Left ventricle myocardium superior (tissue), 1 donor: ENCODE measurements at regions not wholly inside any gene's neighbourhood (a gene's known extent, or its start where the extent isn't known, plus 50 kb on each side); places are given as distances from the start of the nearest gene placed in this dataset.
"Not testable (repeated sequence)": the region's sequence is repeated elsewhere in the genome, so short reads cannot be mapped to it uniquely, and the experiment has no call there.

ENCODE experiments used
- ATAC-seq: fragments of 200-7000 bp; cut with Tn5 transposase; one replicate; pipeline ENCODE4 v1.9.1; 2020; ENCODE audit warnings: mild to moderate bottlenecking, moderate library complexity
- DNase-seq: peaks from one replicate; pipeline ENCODE4 v3.0.0-alpha.2; 2020
- intact Hi-C: fragments of 100-400 bp; cut with micrococcal nuclease; formaldehyde crosslinking; loops from one replicate; pipeline ENCODE4 v1.11.0; 2022
- donor health status: DM: no; HTN: yes; CAD: no; lungs with severe emphysema.

DNA sequence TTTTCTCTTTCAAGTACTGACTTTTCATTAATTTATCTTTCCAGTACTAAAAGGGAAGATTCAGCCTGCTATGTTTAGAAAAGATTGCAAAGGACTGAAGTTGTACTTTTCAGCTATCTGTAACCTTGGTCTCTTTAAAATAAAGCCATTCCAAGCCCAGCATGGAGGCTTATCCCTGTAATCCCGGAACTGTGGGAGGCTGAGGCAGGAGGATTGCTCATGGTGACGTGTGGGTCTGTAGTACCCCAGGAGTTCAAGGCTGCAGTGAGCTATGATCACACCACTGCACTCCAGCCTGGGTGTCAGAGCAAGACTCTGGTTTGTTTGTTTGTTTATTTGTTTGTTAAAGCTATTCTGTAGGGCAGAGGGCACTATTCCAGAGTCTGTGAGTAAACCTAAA lies 50.6 kb upstream of the TMEM170B start:
- DNase-seq (no peak), ATAC-seq (no peak)
- intact Hi-C loops = no loop called here

DNA sequence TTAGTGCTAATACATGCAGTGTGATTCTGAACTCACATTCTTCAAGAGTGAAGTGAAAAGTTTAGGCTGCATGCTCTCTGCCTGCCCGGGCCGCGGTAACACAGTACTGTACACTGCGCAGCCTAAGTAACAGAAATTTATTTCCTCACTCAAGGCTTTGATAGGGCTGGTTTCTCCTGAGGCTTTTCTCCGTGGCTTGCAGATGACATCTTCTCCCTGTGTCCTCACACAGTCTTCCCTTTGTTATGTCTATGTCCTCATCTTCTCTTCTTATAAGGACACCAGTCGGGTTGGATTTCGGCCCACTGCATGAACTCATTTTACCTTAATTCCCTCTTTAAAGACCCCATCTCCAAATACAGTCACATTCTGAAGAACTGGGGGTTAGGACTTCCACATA lies 51.1 kb upstream of the TMEM170B start:
- intact Hi-C loops = no loop called here
- DNase-seq = no peak
- ATAC-seq = peak; percentile 41

- ATAC-seq (no peak), DNase-seq (no peak)
- intact Hi-C loops = no loop called here
Observed at GRCh38 chr6:11486051-11486450, 51.5 kb upstream of the TMEM170B start.

DNA sequence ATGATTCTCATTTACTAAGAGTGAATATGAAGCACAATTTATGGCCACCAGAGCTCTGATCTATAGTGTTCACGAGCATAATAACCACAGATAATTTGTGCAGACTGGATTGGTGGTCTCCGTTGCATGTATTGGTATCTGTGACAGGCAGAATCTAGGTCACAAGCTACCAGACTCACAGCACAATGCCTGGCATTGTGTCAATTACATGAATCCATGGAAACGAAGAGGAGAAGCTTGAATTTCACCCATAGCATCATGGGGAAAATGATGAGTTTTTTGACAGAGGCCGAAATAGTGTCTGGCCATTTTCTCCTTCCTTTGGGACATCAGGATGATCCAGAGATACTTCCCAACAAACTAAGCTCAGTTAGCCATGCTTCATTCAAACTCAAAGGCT lies 52.3 kb upstream of the TMEM170B start:
- ATAC-seq (no peak), DNase-seq (no peak)
- intact Hi-C loops = no loop called here

DNA sequence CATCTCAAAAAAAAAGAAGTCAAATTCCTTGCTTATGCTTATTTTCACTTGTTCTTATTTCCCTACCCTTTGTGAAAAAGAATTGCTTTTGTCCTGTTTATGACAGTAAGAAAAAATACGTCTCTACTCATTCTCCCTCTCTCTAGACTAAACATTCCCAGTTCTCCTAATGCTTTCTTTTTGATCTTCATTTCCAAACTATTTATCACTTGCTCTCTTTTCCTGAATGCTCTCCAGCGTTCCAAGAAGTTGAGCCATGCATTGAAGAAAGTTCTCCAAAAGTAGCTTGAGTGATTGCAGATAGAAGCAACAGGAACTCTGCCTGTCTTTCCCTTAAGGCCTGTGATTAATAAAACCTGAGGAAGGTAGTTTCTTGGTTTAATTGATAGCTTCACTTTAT lies 53.1 kb upstream of the TMEM170B start:
- intact Hi-C loops = no loop called here
- no peak for DNase-seq
- no peak for ATAC-seq

GRCh38 chr6:11482616-11483015 lies 54.9 kb upstream of the TMEM170B start:
- ATAC-seq (no peak), DNase-seq (no peak)
- intact Hi-C loops = no loop called here

DNA sequence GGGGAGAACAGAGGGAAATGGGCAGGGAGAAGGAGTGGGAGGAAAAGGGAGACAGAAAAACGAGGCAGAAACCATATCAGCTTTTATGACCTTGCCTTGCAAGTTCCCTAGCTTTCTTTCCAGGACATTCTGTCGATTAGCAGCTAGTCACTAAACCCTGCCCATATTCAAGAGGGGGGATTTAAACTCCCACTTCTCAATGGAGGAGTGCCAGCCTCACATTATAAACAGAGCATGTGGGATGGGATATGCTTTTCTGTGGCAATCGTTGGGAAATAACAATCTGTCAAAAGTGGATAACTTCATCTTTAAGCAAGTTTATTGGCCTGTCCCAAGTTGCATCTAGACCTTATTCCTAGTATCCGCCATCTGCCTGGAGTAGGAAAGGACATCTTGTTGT lies 57.0 kb upstream of the TMEM170B start:
- intact Hi-C loops = no loop called here
- ATAC-seq (no peak), DNase-seq (no peak)

DNA sequence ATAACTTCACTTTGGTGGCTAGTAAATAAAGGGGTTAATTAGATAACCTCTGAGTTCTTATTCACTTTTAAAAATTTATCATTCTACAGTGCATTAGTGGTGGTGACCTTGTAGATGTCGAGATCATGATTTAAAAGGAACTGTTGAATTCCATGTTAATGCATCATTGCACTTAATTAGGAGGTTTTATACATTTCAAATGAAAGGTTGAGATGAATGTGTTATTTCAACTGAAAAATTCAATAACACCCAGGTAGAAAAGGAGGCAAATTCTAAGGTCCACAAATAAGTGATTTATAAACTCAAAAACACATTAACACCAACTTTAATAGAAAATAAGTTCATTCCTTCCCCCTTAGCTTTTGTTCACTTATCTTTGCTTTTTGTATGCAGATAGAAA lies 58.3 kb upstream of the TMEM170B start:
- intact Hi-C loops = no loop called here
- no peak for ATAC-seq

DNA sequence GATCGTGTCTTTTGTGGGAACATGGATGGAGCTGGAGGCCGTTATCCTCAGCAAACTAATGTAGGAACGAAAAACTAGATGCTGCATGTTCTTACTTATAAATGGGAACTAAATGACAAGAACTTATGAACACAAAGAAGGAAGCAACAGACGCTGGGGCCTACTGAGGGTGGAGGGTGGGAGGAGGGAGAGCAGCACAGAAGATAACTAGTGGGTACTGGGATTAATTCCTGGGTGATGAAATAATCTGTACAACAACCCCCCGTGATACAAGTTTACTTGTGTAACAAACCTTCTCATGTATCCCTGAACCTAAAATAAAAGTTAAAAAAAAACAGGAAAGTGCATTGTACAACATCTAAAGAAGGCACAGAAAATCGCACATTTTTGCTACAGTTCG lies 59.0 kb upstream of the TMEM170B start:
- intact Hi-C loops = no loop called here
- ATAC-seq (no peak), DNase-seq (no peak)

More for the DNA sequence above, 58.3 kb upstream of the TMEM170B start:
- no peak for DNase-seq

- intact Hi-C loops = no loop called here
- DNase-seq = no peak
- ATAC-seq = no peak
Observed at GRCh38 chr6:11475016-11475415, 62.5 kb upstream of the TMEM170B start.

DNA sequence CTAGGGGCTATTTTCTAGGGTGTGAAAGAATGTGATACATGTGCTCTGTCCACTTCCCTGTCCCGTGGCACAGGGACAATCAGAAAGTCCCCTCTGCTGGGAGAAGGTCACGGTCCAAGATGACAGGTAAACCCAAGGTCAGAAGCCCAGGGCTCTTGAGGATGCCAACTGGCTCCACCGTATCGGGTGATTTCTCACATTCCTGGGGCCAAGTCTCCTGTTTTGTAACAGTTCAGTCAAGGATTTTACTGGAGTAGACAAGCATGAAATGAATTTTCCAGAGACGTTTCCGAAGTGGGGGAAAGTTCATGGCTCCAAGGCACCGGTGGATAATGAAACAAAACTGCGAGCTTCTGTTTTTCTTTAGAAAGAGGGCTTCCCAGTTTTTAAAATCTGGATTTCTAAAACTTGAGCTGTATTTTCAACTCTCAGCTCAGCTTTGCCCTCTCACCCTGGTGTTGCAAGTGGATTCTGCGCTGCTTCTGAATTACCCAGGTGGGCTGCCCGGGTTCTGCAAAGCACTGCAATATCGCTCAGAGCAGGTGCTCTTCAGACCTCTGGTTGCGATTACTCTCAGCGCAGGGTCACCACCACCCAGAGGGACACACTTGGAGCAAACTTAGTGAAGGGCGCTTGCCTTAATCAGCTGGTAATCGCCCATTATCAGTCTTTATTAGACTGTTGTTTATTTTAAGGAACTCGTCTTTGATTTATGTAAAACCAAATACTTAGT lies 64.4 kb upstream of the TMEM170B start:
- ATAC-seq = peak; percentile 24
- DNase-seq = no peak
- intact Hi-C loops = no loop called here

GRCh38 chr6:11471261-11471660 lies 66.3 kb upstream of the TMEM170B start:
- ATAC-seq (no peak), DNase-seq (no peak)
- intact Hi-C loops = no loop called here

- DNase-seq = no peak
- ATAC-seq = no peak
- intact Hi-C loops = no loop called here
Observed at GRCh38 chr6:11469684-11470083, 67.9 kb upstream of the TMEM170B start.

- intact Hi-C loops, ATAC-seq: not testable (repeated sequence)
Observed at GRCh38 chr6:11468271-11468670, 69.3 kb upstream of the TMEM170B start.

GRCh38 chr6:11467364-11467763 lies 70.2 kb upstream of the TMEM170B start:
- no peak for DNase-seq
- ATAC-seq = no peak
- intact Hi-C loops = no loop called here

More at GRCh38 chr6:11468271-11468670, 69.3 kb upstream of the TMEM170B start:
- not testable (repeated sequence) for DNase-seq

GRCh38 chr6:11463398-11463780 lies 74.2 kb upstream of the TMEM170B start:
- intact Hi-C loops = no loop called here
- no peak for DNase-seq
- no peak for ATAC-seq

DNA sequence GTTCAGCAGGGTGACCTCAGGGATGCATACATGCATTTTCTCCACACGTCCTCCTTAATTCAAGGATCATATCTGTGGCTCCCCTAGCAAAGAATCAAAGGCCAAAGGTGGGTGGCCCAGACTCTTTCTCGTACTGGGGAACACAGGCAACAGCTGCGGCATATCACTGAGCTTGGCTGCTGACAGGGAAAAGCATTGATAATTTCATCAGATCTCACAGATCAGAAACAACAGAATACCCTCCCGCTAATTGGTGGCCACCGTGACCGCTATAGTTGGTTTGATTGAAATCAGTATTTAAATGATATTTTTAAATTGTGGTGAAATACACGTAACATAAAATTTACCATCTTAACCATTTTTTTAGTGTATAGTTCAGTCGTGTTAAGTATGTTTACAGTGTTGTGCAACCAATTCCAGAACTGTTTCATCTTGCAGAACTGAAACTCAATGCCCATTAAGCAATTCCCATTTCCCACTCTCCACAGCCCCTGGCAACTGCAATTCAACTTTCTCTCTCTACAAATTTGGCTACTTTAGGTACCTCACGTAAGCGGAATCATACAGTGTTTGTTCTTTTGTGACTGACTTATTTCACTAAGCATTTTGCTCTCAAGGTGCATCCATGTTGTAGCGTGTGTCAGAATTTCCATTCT lies 74.7 kb upstream of the TMEM170B start:
- intact Hi-C loops = no loop called here
- DNase-seq = no peak
- ATAC-seq = no peak

DNA sequence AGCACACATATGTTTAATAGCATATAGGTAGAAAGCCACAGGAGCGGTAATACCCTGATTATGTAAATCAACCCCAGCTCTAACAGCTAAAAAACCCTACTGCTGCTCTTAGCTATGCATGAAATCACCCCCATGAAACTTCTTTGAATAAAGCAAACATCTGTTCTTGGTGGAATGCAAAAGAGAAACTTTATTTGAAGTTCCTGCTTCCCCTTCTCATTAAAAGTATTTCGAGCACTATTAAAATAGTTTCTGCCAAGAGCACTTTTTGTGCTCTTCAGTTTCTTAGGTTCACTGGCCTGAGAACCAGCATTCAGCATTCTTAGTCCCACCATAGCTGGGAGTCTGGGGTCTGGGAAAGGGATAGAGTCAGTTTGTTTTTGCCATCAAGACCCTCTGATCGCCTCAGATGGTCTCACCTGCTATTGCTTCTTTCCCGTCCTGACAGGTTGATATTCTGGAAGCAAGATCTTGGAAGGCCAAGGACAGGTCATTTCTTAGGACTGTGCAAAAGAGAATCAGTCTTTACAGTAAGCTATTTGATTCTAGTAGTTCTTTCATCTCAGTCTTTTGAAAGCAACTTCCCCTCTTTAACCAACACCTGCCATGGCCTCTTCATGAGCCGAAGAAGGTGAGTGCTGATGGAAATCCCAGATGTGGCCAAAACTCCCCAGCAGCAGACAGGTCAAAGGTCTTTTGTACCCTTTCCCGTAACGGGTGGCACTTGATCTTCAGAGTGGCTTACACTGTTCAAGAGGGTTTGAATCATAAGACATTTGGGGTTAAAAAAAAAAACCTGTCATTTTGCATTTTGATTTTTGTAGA lies 76.5 kb upstream of the TMEM170B start:
- intact Hi-C loops = no loop called here
- ATAC-seq = no peak
- no peak for DNase-seq

DNA sequence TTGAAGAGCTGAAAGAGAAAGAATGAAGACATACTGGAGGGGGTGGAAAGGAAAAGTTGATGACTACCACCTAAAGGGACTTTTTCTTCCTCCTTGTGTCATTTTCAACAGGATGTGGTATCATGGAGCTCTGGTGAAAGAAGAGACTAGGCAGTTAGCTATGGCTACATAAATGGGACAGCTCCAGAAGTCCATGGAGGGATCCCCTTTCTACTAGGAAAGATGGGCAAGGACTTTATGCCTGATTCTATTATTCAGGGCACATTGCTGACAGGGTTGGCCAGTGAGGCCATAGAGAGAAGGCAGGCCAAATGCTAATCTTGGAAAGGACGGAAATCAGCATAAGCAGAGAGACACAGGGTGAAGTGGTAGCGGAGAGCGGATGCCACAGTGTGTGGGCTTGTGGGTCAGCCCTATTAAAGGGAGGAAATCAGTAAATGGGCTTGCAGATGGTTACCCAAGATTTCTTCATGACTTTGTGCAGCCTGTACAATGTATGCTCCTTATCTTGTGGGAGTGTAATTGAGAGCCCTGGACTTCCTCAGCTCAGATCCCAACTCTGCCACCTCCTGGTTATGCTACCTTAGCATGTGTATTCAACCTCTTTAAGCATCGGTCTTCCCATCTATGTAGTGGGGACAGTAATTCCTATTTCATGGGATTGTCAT lies 77.4 kb upstream of the TMEM170B start:
- DNase-seq = no peak
- intact Hi-C loops = no loop called here
- ATAC-seq = peak; percentile 42
